OCI-LY3 (cell line): ENCODE measurements at regions not wholly inside any gene's neighbourhood (a gene's known extent, or its start where the extent isn't known, plus 50 kb on each side); places are given as distances from the start of the nearest gene placed in this dataset.

Experiments
- EZH2phosphoT487 ChIP-seq: fragments of 200-600 bp; shearing (Covaris generic); IDR thresholded peaks from 2 replicates; pipeline ENCODE4 v1.6.1; 2018; ENCODE audit warnings: antibody characterized with exemption, mixed run types, low read depth
- TF ChIP-seq, protein P1 (sequence below): fragments of 200-600, 300-600 bp; sonication (generic); IDR thresholded peaks from 2 replicates; pipeline ENCODE4 v1.5.1; 2014; ENCODE audit warnings: antibody characterized with exemption, low read length, low read depth

DNA sequence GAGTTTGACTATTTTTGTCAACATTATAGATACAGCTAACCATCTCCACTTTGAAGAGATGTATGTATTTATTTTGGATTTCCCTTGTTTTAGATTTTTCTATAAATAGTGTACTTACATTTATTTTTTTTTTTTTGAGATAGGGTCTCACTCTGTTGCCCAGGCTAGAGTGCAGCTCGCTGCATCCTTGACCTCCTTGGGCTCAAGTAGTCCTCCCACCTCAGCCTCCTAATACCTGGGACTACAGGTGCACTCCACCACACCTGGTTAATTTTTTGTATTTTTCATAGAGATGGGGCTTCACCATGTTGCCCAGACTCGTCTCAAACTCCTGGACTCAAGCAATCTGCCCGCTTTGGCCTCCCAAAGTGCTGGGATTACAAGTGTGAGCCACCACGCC, 55.3 kb upstream of the TRPM1 start:
- TF ChIP-seq, protein P1, sequence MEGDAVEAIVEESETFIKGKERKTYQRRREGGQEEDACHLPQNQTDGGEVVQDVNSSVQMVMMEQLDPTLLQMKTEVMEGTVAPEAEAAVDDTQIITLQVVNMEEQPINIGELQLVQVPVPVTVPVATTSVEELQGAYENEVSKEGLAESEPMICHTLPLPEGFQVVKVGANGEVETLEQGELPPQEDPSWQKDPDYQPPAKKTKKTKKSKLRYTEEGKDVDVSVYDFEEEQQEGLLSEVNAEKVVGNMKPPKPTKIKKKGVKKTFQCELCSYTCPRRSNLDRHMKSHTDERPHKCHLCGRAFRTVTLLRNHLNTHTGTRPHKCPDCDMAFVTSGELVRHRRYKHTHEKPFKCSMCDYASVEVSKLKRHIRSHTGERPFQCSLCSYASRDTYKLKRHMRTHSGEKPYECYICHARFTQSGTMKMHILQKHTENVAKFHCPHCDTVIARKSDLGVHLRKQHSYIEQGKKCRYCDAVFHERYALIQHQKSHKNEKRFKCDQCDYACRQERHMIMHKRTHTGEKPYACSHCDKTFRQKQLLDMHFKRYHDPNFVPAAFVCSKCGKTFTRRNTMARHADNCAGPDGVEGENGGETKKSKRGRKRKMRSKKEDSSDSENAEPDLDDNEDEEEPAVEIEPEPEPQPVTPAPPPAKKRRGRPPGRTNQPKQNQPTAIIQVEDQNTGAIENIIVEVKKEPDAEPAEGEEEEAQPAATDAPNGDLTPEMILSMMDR = no peak
- no peak for TF ChIP-seq EZH2phosphoT487
